HG03095 (cell line): ENCODE measurements at regions not wholly inside any gene's neighbourhood (a gene's known extent, or its start where the extent isn't known, plus 50 kb on each side); places are given as distances from the start of the nearest gene placed in this dataset.
"Not testable (repeated sequence)": the region's sequence is repeated elsewhere in the genome, so short reads cannot be mapped to it uniquely, and the experiment has no call there.

Experiments
- ATAC-seq: cut with Tn5 transposase; IDR thresholded peaks from one replicate; pipeline ENCODE4 v1.9.1; 2021; ENCODE audit warnings: moderate library complexity; ENCODE audit not compliant: unreplicated experiment

- peak; percentile 70 for ATAC-seq
Observed at GRCh38 chr1:79259390-79260336, 253.1 kb upstream of the ADGRL4 start.

GRCh38 chr1:79255421-79255820 is 248.9 kb upstream of the ADGRL4 start:
- no peak for ATAC-seq

- ATAC-seq: no peak
Observed at GRCh38 chr1:79252598-79252997, 246.1 kb upstream of the ADGRL4 start.

GRCh38 chr1:79239840-79240239 is 233.3 kb upstream of the ADGRL4 start:
- no peak for ATAC-seq

GRCh38 chr1:79235301-79236002 is 228.9 kb upstream of the ADGRL4 start:
- ATAC-seq: no peak

- ATAC-seq: no peak
Observed at GRCh38 chr1:79232818-79233217, 226.3 kb upstream of the ADGRL4 start.

- ATAC-seq: not testable (repeated sequence)
Observed at GRCh38 chr1:79230751-79231150, 224.2 kb upstream of the ADGRL4 start.

- ATAC-seq: no peak
Observed at GRCh38 chr1:79226963-79227362, 220.4 kb upstream of the ADGRL4 start.

GRCh38 chr1:79224537-79224936 is 218.0 kb upstream of the ADGRL4 start:
- ATAC-seq: no peak

GRCh38 chr1:79220509-79220908 is 214.0 kb upstream of the ADGRL4 start:
- no peak for ATAC-seq

- ATAC-seq: no peak
Observed at GRCh38 chr1:79215311-79215710, 208.8 kb upstream of the ADGRL4 start.

GRCh38 chr1:79207786-79208185 is 201.3 kb upstream of the ADGRL4 start:
- no peak for ATAC-seq

GRCh38 chr1:79207331-79207730 is 200.8 kb upstream of the ADGRL4 start:
- no peak for ATAC-seq

- no peak for ATAC-seq
Observed at GRCh38 chr1:79204779-79205479, 198.4 kb upstream of the ADGRL4 start.

- ATAC-seq: no peak
Observed at GRCh38 chr1:79198832-79199231, 192.3 kb upstream of the ADGRL4 start.

- no peak for ATAC-seq
Observed at GRCh38 chr1:79197421-79197820, 190.9 kb upstream of the ADGRL4 start.

- ATAC-seq: no peak
Observed at GRCh38 chr1:79196211-79196610, 189.7 kb upstream of the ADGRL4 start.

GRCh38 chr1:79193211-79194079 is 186.9 kb upstream of the ADGRL4 start:
- peak; percentile 44 for ATAC-seq

- ATAC-seq: peak; percentile 58
Observed at GRCh38 chr1:79190074-79190473, 183.5 kb upstream of the ADGRL4 start.

- ATAC-seq: no peak
Observed at GRCh38 chr1:79188337-79188736, 181.8 kb upstream of the ADGRL4 start.
